GM12891 (cell line): ENCODE measurements at regions not wholly inside any gene's neighbourhood (a gene's known extent, or its start where the extent isn't known, plus 50 kb on each side); places are given as distances from the start of the nearest gene placed in this dataset.
"Not testable (repeated sequence)": the region's sequence is repeated elsewhere in the genome, so short reads cannot be mapped to it uniquely, and the experiment has no call there.

ENCODE experiments used
- PAX5 ChIP-seq: IDR thresholded peaks from 2 replicates; pipeline ENCODE4 v1.6.1; 2011; ENCODE audit warnings: low read length, moderate library complexity, mild to moderate bottlenecking; ENCODE audit not compliant: insufficient read depth, severe bottlenecking
- POLR2A ChIP-seq: IDR thresholded peaks from 2 replicates; pipeline ENCODE4 v1.6.1; 2011; ENCODE audit warnings: low read depth, low read length, control low read depth
- POLR2AphosphoS5 ChIP-seq: IDR thresholded peaks from 2 replicates; pipeline ENCODE4 v1.6.1; 2011; ENCODE audit warnings: low read depth, low read length, control low read depth
- SPI1 ChIP-seq: IDR thresholded peaks from 2 replicates; pipeline ENCODE4 v1.6.1; 2011; ENCODE audit warnings: low read depth, low read length, control low read depth
- TAF1 ChIP-seq: IDR thresholded peaks from 2 replicates; pipeline ENCODE4 v1.6.1; 2011; ENCODE audit warnings: low read depth, low read length, control low read depth

DNA sequence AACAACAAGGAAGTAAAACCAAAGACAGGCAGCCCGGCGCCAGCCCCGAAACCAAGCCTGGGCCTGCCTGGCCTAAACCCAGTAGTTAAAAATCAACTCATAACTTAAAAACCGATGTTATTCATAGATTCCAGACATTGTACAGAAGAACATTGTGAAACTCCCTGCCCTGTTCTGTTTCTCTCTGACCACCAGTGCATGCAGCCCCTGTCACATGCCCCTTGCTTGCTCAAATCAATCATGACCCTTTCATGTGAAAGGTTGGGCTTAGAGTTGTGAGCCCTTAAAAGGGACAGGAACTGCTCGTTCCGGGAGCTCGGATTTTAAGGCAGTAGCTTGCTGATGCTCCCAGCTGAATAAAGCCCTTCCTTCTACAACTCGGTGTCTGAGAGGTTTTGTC lies 612.9 kb upstream of the SPANXN1 start:
- TF ChIP-seq POLR2A, TAF1, POLR2AphosphoS5, PAX5, SPI1: not testable (repeated sequence)
